ENCODE measurements at regions not wholly inside any gene's neighbourhood (a gene's known extent, or its start where the extent isn't known, plus 50 kb on each side); places are given as distances from the start of the nearest gene placed in this dataset.

- TF ChIP-seq ZBTB40 (IDR thresholded peaks at IDR 0.05) = no peak
- TF ChIP-seq ZBTB40 (CRISPR knock-in tag; IDR thresholded peaks at IDR 0.05) = no peak
- TF ChIP-seq SIN3B (IDR thresholded peaks at IDR 0.05; ENCODE audit: low read length) = no peak
- no peak for TF ChIP-seq SP140L (CRISPR knock-in tag; IDR thresholded peaks at IDR 0.05; ENCODE audit: borderline replicate concordance)
- no peak for TF ChIP-seq FIP1L1 (IDR thresholded peaks at IDR 0.05; ENCODE audit: borderline replicate concordance, insufficient read depth, low read depth, low read length)
- TF ChIP-seq ZNF441 (CRISPR knock-in tag; IDR thresholded peaks at IDR 0.05; ENCODE audit: borderline replicate concordance) = no peak
- no peak for TF ChIP-seq ATF1 (CRISPR knock-in tag; IDR thresholded peaks at IDR 0.05)
- TF ChIP-seq ZNF253 (CRISPR knock-in tag; IDR thresholded peaks at IDR 0.05; ENCODE audit: borderline replicate concordance) = no peak
These were observed 200.7 kb upstream of the SOX11 start (continued) for GRCh38 chr2:5491523-5491922.
